Activated T-helper 9 cell treated with anti-CD3 and anti-CD28 coated beads, Interleukin-2, amount 50 U/mL, for 16 hours (primary cell): ENCODE measurements at regions not wholly inside any gene's neighbourhood (a gene's known extent, or its start where the extent isn't known, plus 50 kb on each side); places are given as distances from the start of the nearest gene placed in this dataset.
"Not testable (repeated sequence)": the region's sequence is repeated elsewhere in the genome, so short reads cannot be mapped to it uniquely, and the experiment has no call there.

Experiments used
- DNase-seq: peaks from one replicate; pipeline ENCODE4 v3.0.0-alpha.2; 2020; ENCODE audit warnings: low read depth

GRCh38 chr4:149986917-149987316 lies 91.3 kb upstream of the DCLK2 start:
- DNase-seq: no peak

- no peak for DNase-seq
Observed at GRCh38 chr4:149987330-149988086, 90.7 kb upstream of the DCLK2 start.

GRCh38 chr4:149988087-149988410 lies 90.2 kb upstream of the DCLK2 start:
- no peak for DNase-seq

GRCh38 chr4:149993030-149993429 lies 85.2 kb upstream of the DCLK2 start:
- no peak for DNase-seq

GRCh38 chr4:149995134-149995756 lies 83.0 kb upstream of the DCLK2 start:
- no peak for DNase-seq

- no peak for DNase-seq
Observed at GRCh38 chr4:149997881-149998421, 80.3 kb upstream of the DCLK2 start.

- no peak for DNase-seq
Observed at GRCh38 chr4:149999485-150000074, 78.7 kb upstream of the DCLK2 start.

- no peak for DNase-seq
Observed at GRCh38 chr4:150001815-150002214, 76.4 kb upstream of the DCLK2 start.

- DNase-seq: no peak
Observed at GRCh38 chr4:150002561-150002960, 75.7 kb upstream of the DCLK2 start.

GRCh38 chr4:150004481-150004880 lies 73.8 kb upstream of the DCLK2 start:
- no peak for DNase-seq

- DNase-seq: no peak
Observed at GRCh38 chr4:150005537-150005936, 72.7 kb upstream of the DCLK2 start.

GRCh38 chr4:150006197-150006596 lies 72.0 kb upstream of the DCLK2 start:
- no peak for DNase-seq

- DNase-seq: no peak
Observed at GRCh38 chr4:150007512-150007911, 70.7 kb upstream of the DCLK2 start.

GRCh38 chr4:150008546-150008945 lies 69.7 kb upstream of the DCLK2 start:
- no peak for DNase-seq

GRCh38 chr4:150009533-150009932 lies 68.7 kb upstream of the DCLK2 start:
- no peak for DNase-seq

- DNase-seq: no peak
Observed at GRCh38 chr4:150010525-150011126, 67.6 kb upstream of the DCLK2 start.

- no peak for DNase-seq
Observed at GRCh38 chr4:150012851-150013360, 65.3 kb upstream of the DCLK2 start.

GRCh38 chr4:150015910-150016309 lies 62.3 kb upstream of the DCLK2 start:
- not testable (repeated sequence) for DNase-seq

GRCh38 chr4:150016621-150017020 lies 61.6 kb upstream of the DCLK2 start:
- DNase-seq: not testable (repeated sequence)

GRCh38 chr4:150018257-150018656 lies 60.0 kb upstream of the DCLK2 start:
- no peak for DNase-seq

GRCh38 chr4:150021483-150021882 lies 56.8 kb upstream of the DCLK2 start:
- DNase-seq: no peak

- no peak for DNase-seq
Observed at GRCh38 chr4:150023489-150023888, 54.8 kb upstream of the DCLK2 start.

GRCh38 chr4:150026987-150027386 lies 51.3 kb upstream of the DCLK2 start:
- DNase-seq: not testable (repeated sequence)
